GM21529 (cell line): ENCODE measurements at regions not wholly inside any gene's neighbourhood (a gene's known extent, or its start where the extent isn't known, plus 50 kb on each side); places are given as distances from the start of the nearest gene placed in this dataset.
A peak's percentile ranks its signal among the peaks of the same experiment; 100 is the strongest.

Experiments used
- ATAC-seq: cut with Tn5 transposase; IDR thresholded peaks from one replicate; pipeline ENCODE4 v1.9.1; 2021; ENCODE audit not compliant: unreplicated experiment

DNA sequence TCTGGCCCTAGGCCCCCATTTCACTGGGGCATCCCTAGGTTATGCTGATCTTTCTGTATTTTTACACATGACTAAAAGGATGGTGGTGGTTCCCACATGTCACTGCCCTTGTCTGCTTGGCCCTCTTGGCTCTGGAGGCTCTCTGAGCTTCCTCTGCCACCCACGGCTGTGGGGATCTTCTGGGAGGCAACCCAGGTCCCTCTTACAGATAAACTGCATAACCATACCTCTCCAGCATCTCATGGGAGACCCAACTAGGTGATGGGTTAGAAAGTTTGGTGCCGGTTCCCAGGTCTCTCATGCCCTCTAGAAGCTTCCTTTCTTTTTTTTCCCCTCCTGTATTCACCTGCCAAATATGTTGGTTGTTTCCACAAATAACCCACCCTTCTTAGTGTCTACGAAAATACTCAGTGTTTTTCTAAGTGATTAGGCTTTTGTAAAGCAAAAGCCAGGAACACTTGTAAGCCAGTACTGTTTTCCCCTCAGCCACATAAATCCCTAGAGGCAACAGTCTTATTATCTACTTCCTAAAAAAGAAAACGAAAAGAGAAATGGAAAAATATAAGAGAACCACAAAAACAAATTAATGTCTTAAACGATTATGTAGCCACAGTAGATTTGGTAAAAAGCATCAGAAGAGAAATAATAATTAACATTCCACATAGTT lies 71.7 kb upstream of the SMLR1 start:
- no peak for ATAC-seq

DNA sequence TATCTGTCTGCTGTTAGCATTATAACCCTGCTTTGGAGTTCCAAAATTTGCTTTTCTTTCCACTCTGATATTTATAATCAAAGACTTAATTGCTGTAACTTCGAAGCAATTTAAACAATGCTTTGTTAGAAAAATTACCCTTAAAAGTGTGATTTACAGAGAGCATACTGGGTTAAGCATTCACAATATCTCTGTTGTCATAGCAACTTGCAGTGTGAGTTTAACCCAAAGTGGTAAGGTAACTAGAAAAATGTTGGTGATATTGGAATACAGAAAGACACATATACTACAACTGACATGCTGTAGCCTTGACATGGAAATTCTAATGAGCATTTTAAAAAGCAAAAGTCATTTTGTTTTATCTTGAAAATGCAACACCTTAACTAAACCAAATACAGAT lies 70.4 kb upstream of the SMLR1 start:
- no peak for ATAC-seq

DNA sequence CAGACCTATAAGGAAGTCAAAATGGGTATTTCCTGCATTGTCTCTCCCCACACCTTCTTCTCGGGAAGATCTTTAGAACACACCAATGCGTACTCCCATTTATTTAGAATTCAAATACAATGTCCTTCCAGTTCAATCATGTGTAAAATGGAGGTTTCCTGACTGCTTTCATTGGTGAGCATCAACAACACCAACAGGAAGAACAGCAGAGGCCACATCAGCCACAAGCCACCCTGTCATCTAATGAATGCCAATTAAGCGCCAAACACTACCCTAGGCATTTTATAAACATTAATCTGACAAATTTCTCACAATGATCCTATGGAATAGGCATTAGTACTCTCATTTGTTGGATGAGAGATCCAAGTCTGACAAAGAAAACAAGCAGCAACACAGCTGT lies 68.4 kb upstream of the SMLR1 start:
- ATAC-seq: no peak

DNA sequence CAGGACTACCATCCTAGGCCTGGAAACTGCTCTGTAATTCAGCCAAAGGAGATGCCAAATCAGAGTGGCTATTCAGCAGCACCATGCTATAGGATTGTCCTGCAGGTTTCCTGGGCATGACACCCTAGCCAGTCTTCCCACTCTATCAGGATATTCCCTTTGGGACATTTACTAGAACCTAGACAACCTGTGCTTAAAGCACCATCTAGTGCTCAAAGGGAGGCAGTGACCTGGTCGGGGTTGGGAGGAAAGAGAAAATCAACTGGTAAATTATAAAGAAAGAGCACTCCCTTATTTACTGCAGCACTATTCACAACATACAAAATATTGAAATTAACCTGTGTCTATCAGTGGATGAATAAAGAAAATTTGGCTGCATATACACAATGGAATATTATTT lies 67.2 kb upstream of the SMLR1 start:
- ATAC-seq: no peak

DNA sequence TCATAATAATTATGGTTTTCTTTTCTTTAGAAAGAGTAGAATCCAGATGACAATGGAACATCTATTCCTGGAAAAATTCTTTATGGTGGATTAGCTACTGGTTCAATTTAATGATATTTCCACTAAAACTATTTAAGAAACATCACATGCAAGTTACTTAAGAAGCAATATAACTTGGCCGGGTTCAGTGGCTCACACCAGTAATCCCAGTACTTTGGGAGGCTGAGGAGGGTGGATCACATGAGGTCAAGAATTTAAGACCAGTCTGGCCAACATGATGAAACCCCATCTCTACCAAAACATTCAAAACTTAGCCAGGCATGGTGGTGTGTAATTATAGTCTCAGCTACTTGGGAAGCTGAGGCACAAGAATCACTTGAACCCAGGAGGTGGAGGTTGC lies 65.9 kb upstream of the SMLR1 start:
- ATAC-seq: no peak

DNA sequence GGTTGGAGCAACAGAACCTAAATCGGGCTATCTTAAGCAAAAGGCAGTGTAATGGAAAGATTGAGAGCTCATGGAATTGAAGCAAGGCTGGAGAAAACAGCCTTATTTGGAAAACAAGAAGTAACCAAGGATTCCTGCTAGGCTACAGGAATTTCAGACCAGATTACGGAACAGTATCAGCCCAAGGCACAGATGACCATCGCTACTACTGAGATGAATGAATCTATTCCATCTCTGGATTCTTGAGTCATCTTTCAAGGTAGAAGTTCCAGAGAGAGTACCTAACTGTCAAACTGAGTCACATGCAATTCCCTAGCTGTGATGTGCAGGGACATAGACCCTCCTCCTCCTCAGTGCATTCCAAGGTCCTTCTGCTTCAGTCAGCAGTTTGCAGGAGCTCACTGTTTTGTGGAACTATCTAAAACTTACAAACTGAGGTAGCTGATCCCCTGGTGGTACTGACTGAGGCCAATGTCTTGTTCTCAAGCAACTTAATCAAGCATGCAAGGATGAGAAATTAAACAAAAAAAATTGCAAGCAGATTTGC lies 62.0 kb upstream of the SMLR1 start:
- no peak for ATAC-seq

DNA sequence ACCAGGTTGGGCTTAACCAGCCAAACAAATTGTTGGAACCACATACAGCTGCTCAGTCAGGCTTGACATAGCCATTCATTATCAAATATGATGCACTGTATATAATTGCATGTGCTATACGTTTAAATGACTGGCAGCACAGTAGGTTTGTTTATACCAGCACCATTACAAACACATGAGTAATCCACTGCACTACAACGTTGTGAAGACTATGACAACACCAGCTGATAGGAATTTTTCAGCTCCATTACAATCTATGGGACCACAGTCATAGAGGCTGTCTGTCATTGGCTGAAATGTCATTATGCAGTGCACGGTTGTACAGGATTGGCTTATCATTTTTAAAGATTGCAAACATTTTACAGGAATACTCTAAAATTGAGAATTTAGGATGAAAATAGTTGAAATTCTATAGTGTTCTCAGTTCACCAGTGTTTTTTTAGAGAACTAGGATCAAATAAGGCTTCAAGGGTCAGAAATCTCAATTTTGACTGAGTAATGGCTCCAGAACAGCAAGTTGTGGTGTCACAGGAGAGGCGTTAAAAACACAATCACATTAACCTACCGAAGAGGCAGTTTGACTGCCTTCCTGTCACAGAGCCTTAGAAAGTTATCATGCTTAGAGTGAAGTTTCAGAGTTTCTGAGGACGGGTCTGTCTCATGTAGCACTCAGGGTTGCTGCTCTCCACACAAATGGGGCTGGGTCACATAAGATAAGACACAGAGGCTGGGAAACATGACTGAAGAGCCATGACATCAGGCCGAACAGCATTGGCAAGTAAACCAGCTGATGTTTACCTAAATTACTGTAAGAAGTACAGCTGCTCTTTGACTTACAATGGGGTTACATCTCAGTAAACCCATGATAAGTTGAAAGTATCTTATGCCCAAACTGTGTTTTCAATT lies 60.7 kb upstream of the SMLR1 start:
- ATAC-seq: no peak

DNA sequence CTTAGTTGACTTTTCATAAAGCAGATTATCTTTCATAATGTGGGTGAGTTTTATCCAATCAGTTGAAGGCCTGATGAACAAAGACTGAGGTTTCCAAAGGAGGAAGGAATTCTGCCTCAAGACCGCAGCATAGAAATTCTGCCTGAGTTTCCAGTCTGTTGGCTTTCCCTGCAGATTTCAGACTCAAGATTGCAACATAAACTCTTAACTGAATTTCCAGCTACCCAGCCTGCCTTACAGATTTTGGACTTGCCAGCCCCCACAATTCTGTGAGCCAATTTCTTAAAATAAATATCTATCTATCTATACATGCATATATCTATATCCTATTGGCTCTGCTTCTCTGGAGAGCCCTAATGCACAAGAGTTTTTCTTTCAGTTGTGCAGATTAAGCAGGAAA lies 57.3 kb upstream of the SMLR1 start:
- ATAC-seq: no peak

DNA sequence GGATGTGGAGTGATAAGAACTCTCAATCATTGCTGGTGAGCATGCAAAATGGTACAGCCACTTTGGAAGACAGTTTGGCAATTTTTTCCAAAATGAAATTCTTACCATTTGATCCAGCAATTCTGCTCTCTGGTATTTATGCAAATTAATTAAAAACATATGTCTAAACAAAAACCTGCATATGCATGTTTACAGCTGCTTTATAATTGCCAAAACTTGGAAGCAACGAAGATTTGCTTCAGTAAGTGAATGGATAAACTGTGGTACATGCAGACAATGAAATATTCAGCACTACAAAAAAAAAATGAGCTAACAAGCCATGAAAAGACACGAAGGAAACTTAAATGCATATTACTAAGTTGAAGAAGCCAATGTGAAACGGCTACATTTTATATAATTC lies 55.5 kb upstream of the SMLR1 start:
- ATAC-seq: no peak

DNA sequence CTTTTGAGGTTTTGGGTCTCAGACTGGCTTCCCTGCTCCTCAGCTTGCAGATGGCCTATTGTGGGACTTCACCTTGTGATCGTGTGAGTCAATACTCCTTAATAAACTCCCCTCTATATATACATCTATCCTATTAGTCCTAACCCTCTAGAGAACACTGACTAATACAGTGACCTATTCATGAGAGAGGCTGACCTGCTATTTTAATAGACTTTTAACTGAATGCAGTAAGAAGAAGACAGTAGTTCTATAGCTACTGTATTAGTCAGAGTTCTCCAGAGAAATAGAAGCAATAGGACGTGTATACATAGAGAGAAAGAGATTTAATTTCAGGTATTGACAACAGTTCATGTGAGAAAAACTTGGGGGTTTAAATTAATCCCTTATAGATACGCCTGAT lies 53.3 kb upstream of the SMLR1 start:
- no peak for ATAC-seq

DNA sequence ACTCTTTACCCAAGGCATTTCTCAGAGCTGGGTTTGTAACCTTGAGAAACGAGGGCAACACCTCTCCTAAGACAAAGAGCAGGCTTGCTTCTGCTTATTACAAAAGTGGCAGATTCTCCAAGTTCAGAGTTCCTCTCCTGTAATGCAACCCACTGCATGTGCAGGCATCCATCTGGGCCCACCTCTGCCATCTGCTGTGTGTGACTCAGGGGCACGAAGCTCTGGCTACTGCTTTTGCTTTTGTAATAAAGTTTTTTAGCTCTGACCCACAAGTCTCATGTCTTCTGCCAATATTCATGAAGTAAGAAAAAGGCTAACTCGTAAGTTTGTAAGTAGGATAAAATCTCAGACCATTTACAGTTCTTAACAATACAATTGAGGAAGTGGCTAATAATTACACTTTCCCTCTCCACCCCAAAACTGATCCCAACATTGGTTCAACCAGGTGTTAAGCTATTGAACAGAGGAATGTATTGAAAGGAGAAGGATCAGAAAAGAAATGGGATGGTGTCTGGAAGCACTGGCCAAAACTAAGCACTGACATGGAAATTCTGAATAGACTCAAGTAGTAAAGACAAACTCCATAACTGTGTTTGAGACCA lies 51.7 kb upstream of the SMLR1 start:
- no peak for ATAC-seq

DNA sequence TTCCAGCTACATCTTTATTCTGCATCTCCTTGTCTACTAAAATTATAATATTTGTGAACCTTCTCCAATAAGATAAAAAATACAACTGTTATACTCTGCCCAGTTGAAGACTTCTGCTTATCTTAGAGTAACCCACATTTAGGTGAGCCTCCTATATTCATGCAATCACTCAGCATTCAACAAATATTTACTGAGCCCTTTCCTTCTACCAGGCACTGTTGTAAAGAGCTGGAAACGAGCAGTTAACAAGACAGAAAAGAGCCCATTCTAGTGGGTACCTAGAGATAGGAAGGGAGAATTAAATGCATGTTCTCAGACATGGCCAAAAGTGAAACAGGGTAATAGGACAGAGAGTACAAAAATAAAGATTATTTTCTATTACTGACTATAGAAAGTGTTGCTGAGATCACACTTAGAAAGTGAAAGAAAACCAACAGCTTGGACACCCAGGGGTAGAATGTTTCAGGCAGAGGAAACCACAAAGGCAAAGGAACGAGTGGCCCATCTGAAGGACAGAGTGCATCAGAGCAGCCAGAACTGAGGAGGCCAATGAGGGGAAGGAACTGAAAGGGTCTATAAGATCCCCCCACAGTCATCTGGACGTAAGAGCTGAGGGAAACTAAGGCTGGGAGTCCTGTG lies 50.8 kb upstream of the SMLR1 start:
- ATAC-seq: peak; percentile 96
